GM18861 (cell line): ENCODE measurements at regions not wholly inside any gene's neighbourhood (a gene's known extent, or its start where the extent isn't known, plus 50 kb on each side); places are given as distances from the start of the nearest gene placed in this dataset.
A peak's percentile ranks its signal among the peaks of the same experiment; 100 is the strongest.
"Not testable (repeated sequence)": the region's sequence is repeated elsewhere in the genome, so short reads cannot be mapped to it uniquely, and the experiment has no call there.

Experiments used
- ATAC-seq: cut with Tn5 transposase; IDR thresholded peaks from one replicate; pipeline ENCODE4 v1.9.1; 2021; ENCODE audit not compliant: unreplicated experiment

- ATAC-seq: no peak
Observed at GRCh38 chr3:144502402-144502801, 530.8 kb downstream of the DIPK2A start.

- ATAC-seq: not testable (repeated sequence)
Observed at GRCh38 chr3:144506375-144506774, 534.8 kb downstream of the DIPK2A start.

- ATAC-seq: no peak
Observed at GRCh38 chr3:144511346-144511745, 539.7 kb downstream of the DIPK2A start.

- ATAC-seq: no peak
Observed at GRCh38 chr3:144516026-144516425, 544.4 kb downstream of the DIPK2A start.

- no peak for ATAC-seq
Observed at GRCh38 chr3:144516589-144516988, 545.0 kb downstream of the DIPK2A start.

- ATAC-seq: no peak
Observed at GRCh38 chr3:144521131-144521530, 549.5 kb downstream of the DIPK2A start.

GRCh38 chr3:144522456-144522855 lies 550.8 kb downstream of the DIPK2A start:
- no peak for ATAC-seq

GRCh38 chr3:144523396-144523795 lies 551.8 kb downstream of the DIPK2A start:
- ATAC-seq: no peak

- no peak for ATAC-seq
Observed at GRCh38 chr3:144524531-144524930, 552.9 kb downstream of the DIPK2A start.

GRCh38 chr3:144529566-144529965 lies 557.9 kb downstream of the DIPK2A start:
- no peak for ATAC-seq

GRCh38 chr3:144544871-144545270 lies 573.2 kb downstream of the DIPK2A start:
- ATAC-seq: no peak

- ATAC-seq: no peak
Observed at GRCh38 chr3:144546539-144546938, 574.9 kb downstream of the DIPK2A start.

GRCh38 chr3:144548346-144548745 lies 576.7 kb downstream of the DIPK2A start:
- ATAC-seq: no peak

- ATAC-seq: no peak
Observed at GRCh38 chr3:144549166-144549565, 577.5 kb downstream of the DIPK2A start.

GRCh38 chr3:144552346-144553057 lies 580.9 kb downstream of the DIPK2A start:
- ATAC-seq: no peak

- ATAC-seq: no peak
Observed at GRCh38 chr3:144553301-144553700, 581.7 kb downstream of the DIPK2A start.

GRCh38 chr3:144554889-144555288 lies 583.3 kb downstream of the DIPK2A start:
- ATAC-seq: no peak

- ATAC-seq: peak; percentile 88
Observed at GRCh38 chr3:144556392-144556791, 584.8 kb downstream of the DIPK2A start.

GRCh38 chr3:144557515-144557914 lies 585.9 kb downstream of the DIPK2A start:
- no peak for ATAC-seq

- ATAC-seq: no peak
Observed at GRCh38 chr3:144564011-144564410, 592.4 kb downstream of the DIPK2A start.

- no peak for ATAC-seq
Observed at GRCh38 chr3:144566320-144566719, 594.7 kb downstream of the DIPK2A start.

- no peak for ATAC-seq
Observed at GRCh38 chr3:144569651-144570050, 598.0 kb downstream of the DIPK2A start.

GRCh38 chr3:144583871-144584270 lies 612.2 kb downstream of the DIPK2A start:
- ATAC-seq: no peak
